LNCAP (cell line): ENCODE measurements at regions not wholly inside any gene's neighbourhood (a gene's known extent, or its start where the extent isn't known, plus 50 kb on each side); places are given as distances from the start of the nearest gene placed in this dataset.

ENCODE experiments used
- CTCF ChIP-seq: fragments of 450-650 bp; IDR thresholded peaks from 2 replicates; pipeline ENCODE4 v1.5.1; 2017; ENCODE audit warnings: mild to moderate bottlenecking

GRCh38 chr12:18932715-18933114, 194.8 kb downstream of the CAPZA3 start:
- no peak for TF ChIP-seq CTCF

- no peak for TF ChIP-seq CTCF
Measured at GRCh38 chr12:18935371-18935965, 194.1 kb upstream of the PLEKHA5 start.

GRCh38 chr12:18939051-18939450, 190.5 kb upstream of the PLEKHA5 start:
- no peak for TF ChIP-seq CTCF

- TF ChIP-seq CTCF, result no peak
Measured at GRCh38 chr12:18942669-18943068, 186.9 kb upstream of the PLEKHA5 start.

GRCh38 chr12:18943200-18943599, 186.3 kb upstream of the PLEKHA5 start:
- no peak for TF ChIP-seq CTCF

GRCh38 chr12:18946106-18946505, 183.4 kb upstream of the PLEKHA5 start:
- TF ChIP-seq CTCF, result no peak

- no peak for TF ChIP-seq CTCF
Measured at GRCh38 chr12:18951218-18951617, 178.3 kb upstream of the PLEKHA5 start.

GRCh38 chr12:18953505-18953904, 176.0 kb upstream of the PLEKHA5 start:
- no peak for TF ChIP-seq CTCF
